ENCODE measurements at regions not wholly inside any gene's neighbourhood (a gene's known extent, or its start where the extent isn't known, plus 50 kb on each side); places are given as distances from the start of the nearest gene placed in this dataset.

GRCh38 chr4:31983246-31983645, 1263.1 kb downstream of the PCDH7 start:
- DNase-seq (no peak), ATAC-seq (ENCODE audit: low read depth) (no peak)
- Mint-ChIP-seq H3K9me3 (peaks cover 4% of the 10 kb centered on the region), H3K36me3 (ENCODE audit: low read depth) (no peaks in the 10 kb centered on the region), H3K4me1 (no peaks in the 10 kb centered on the region), H3K27me3 (no peaks in the 10 kb centered on the region), H3K4me3 (no peak overlapping the region), H3K27ac (no peak overlapping the region)
- POLR2A ChIA-PET = no interaction called here
- TF ChIP-seq, protein P1, sequence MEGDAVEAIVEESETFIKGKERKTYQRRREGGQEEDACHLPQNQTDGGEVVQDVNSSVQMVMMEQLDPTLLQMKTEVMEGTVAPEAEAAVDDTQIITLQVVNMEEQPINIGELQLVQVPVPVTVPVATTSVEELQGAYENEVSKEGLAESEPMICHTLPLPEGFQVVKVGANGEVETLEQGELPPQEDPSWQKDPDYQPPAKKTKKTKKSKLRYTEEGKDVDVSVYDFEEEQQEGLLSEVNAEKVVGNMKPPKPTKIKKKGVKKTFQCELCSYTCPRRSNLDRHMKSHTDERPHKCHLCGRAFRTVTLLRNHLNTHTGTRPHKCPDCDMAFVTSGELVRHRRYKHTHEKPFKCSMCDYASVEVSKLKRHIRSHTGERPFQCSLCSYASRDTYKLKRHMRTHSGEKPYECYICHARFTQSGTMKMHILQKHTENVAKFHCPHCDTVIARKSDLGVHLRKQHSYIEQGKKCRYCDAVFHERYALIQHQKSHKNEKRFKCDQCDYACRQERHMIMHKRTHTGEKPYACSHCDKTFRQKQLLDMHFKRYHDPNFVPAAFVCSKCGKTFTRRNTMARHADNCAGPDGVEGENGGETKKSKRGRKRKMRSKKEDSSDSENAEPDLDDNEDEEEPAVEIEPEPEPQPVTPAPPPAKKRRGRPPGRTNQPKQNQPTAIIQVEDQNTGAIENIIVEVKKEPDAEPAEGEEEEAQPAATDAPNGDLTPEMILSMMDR (IDR thresholded peaks at IDR 0.05) = no peak
- intact Hi-C loops (cut with micrococcal nuclease) = no loop called here
- CTCF ChIA-PET = no interaction called here

- TF ChIP-seq, protein P1 (IDR thresholded peaks at IDR 0.05) = no peak
- ChIA-PET CTCF (no interaction called here), POLR2A (no interaction called here)
- no peaks in the 10 kb centered on the region for H3K27me3 Mint-ChIP-seq
- H3K36me3 Mint-ChIP-seq (ENCODE audit: low read depth) = no peaks in the 10 kb centered on the region
- intact Hi-C loops (cut with micrococcal nuclease) = no loop called here
- ATAC-seq (ENCODE audit: low read depth) (no peak), DNase-seq (no peak)
- no peaks in the 10 kb centered on the region for H3K4me1 Mint-ChIP-seq
- peaks cover 4% of the 10 kb centered on the region for H3K9me3 Mint-ChIP-seq
- H3K27ac Mint-ChIP-seq = no peak overlapping the region
- no peak overlapping the region for H3K4me3 Mint-ChIP-seq
These were observed 1263.5 kb downstream of the PCDH7 start for GRCh38 chr4:31983677-31984076.

DNA sequence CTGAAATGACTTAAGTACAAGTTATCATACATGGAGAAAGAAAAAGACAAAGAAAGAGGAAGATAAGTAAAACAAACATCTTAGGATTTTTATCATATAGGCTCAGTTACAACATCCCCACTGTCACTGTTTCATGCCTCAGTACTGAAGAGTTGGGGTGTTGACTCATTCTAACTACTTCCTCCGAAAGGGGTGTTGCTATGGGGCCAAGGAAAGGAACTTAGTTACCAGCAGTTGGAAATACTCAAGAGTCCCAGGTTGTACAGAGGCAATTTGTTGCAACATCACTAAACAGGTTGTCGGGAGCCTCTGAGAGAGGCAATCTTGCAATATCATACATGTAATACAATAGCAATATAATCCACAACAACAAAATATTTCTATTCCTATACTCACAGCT, 1264.7 kb downstream of the PCDH7 start:
- Mint-ChIP-seq H3K27me3 (no peaks in the 10 kb centered on the region), H3K4me3 (no peak overlapping the region), H3K4me1 (no peaks in the 10 kb centered on the region), H3K27ac (no peak overlapping the region), H3K36me3 (ENCODE audit: low read depth) (no peaks in the 10 kb centered on the region), H3K9me3 (peaks cover 4% of the 10 kb centered on the region)
- ChIA-PET CTCF (no interaction called here), POLR2A (no interaction called here)
- no peak for DNase-seq
- TF ChIP-seq, protein P1 (IDR thresholded peaks at IDR 0.05) = no peak
- ATAC-seq (ENCODE audit: low read depth) = no peak
- intact Hi-C loops (cut with micrococcal nuclease) = no loop called here

- ATAC-seq (ENCODE audit: low read depth) = no peak
- H3K27ac Mint-ChIP-seq = no peak overlapping the region
These were observed 1276.1 kb downstream of the PCDH7 start for GRCh38 chr4:31995943-31996901.

GRCh38 chr4:31998807-31999206, 1278.6 kb downstream of the PCDH7 start:
- TF ChIP-seq, protein P1 (IDR thresholded peaks at IDR 0.05) = no peak
- Mint-ChIP-seq H3K36me3 (ENCODE audit: low read depth) (no peaks in the 10 kb centered on the region), H3K27me3 (no peaks in the 10 kb centered on the region), H3K4me3 (no peak overlapping the region), H3K4me1 (no peaks in the 10 kb centered on the region), H3K27ac (no peak overlapping the region), H3K9me3 (no peaks in the 10 kb centered on the region)
- POLR2A ChIA-PET = no interaction called here
- intact Hi-C loops (cut with micrococcal nuclease) = no loop called here
- DNase-seq = no peak
- no peak for ATAC-seq (ENCODE audit: low read depth)
- CTCF ChIA-PET = no interaction called here

More at GRCh38 chr4:31995943-31996901, 1276.1 kb downstream of the PCDH7 start:
- no peaks in the 10 kb centered on the region for H3K27me3 Mint-ChIP-seq
- TF ChIP-seq, protein P1 (IDR thresholded peaks at IDR 0.05) = no peak
- H3K9me3 Mint-ChIP-seq = peaks cover 2% of the 10 kb centered on the region
- intact Hi-C loops (cut with micrococcal nuclease) = no loop called here
- no peak overlapping the region for H3K4me3 Mint-ChIP-seq
- H3K4me1 Mint-ChIP-seq = no peaks in the 10 kb centered on the region
- H3K36me3 Mint-ChIP-seq (ENCODE audit: low read depth) = no peaks in the 10 kb centered on the region
- POLR2A ChIA-PET = no interaction called here
- CTCF ChIA-PET = no interaction called here
- no peak for DNase-seq

Data from activated B cell treated with CpG ODN at 0.5 μM for 24 hours (primary cell).